ENCODE measurements at regions not wholly inside any gene's neighbourhood (a gene's known extent, or its start where the extent isn't known, plus 50 kb on each side); places are given as distances from the start of the nearest gene placed in this dataset.

- TF ChIP-seq EZH2 (IDR thresholded peaks at IDR 0.05; ENCODE audit: borderline replicate concordance, low read length), result no peak
- TF ChIP-seq CTCF (conservative IDR thresholded peaks at IDR 0.05 in 1 of 2, IDR thresholded peaks at IDR 0.05 in 1 of 2; ENCODE audit: extremely low read depth in 1 of 2, insufficient read depth in 1 of 2, low read depth in 1 of 2, low read length in 2 of 2), result no peak
Measured at GRCh38 chr6:140230282-140230681, 855.8 kb upstream of the CITED2 start.

Measured in mammary epithelial cell (primary cell).